ENCODE measurements at regions not wholly inside any gene's neighbourhood (a gene's known extent, or its start where the extent isn't known, plus 50 kb on each side); places are given as distances from the start of the nearest gene placed in this dataset.

GRCh38 chr9:96183751-96184150, 118.2 kb downstream of the HSD17B3 start:
- DNase-seq (ENCODE audit: low spot score): no peak

- no peak for DNase-seq (ENCODE audit: low spot score)
Observed at GRCh38 chr9:96178153-96178552, 123.8 kb downstream of the HSD17B3 start.

GRCh38 chr9:96177719-96178028, 124.3 kb downstream of the HSD17B3 start:
- DNase-seq (ENCODE audit: low spot score): no peak

GRCh38 chr9:96177005-96177718, 124.8 kb downstream of the HSD17B3 start:
- DNase-seq (ENCODE audit: low spot score): no peak

GRCh38 chr9:96175796-96176195, 126.2 kb downstream of the HSD17B3 start:
- DNase-seq (ENCODE audit: low spot score): no peak

- no peak for DNase-seq (ENCODE audit: low spot score)
Observed at GRCh38 chr9:96175001-96175400, 127.0 kb downstream of the HSD17B3 start.

- DNase-seq (ENCODE audit: low spot score): no peak
Observed at GRCh38 chr9:96174371-96174770, 127.6 kb downstream of the HSD17B3 start.

- DNase-seq (ENCODE audit: low spot score): no peak
Observed at GRCh38 chr9:96173640-96174039, 128.3 kb downstream of the HSD17B3 start.

- DNase-seq (ENCODE audit: low spot score): no peak
Observed at GRCh38 chr9:96172797-96173196, 129.2 kb downstream of the HSD17B3 start.

- DNase-seq (ENCODE audit: low spot score): no peak
Observed at GRCh38 chr9:96171728-96172127, 130.2 kb downstream of the HSD17B3 start.

- no peak for DNase-seq (ENCODE audit: low spot score)
Observed at GRCh38 chr9:96169901-96170300, 132.1 kb downstream of the HSD17B3 start.

GRCh38 chr9:96169484-96169883, 132.5 kb downstream of the HSD17B3 start:
- DNase-seq (ENCODE audit: low spot score): peak; percentile 62

- no peak for DNase-seq (ENCODE audit: low spot score)
Observed at GRCh38 chr9:96168882-96169281, 133.1 kb downstream of the HSD17B3 start.

- DNase-seq (ENCODE audit: low spot score): no peak
Observed at GRCh38 chr9:96167011-96167410, 135.0 kb downstream of the HSD17B3 start.

GRCh38 chr9:96164268-96164683, 137.7 kb downstream of the HSD17B3 start:
- DNase-seq (ENCODE audit: low spot score): no peak

- DNase-seq (ENCODE audit: low spot score): no peak
Observed at GRCh38 chr9:96163712-96164111, 138.3 kb downstream of the HSD17B3 start.

- no peak for DNase-seq (ENCODE audit: low spot score)
Observed at GRCh38 chr9:96163161-96163560, 138.8 kb downstream of the HSD17B3 start.

GRCh38 chr9:96161819-96162218, 140.2 kb downstream of the HSD17B3 start:
- DNase-seq (ENCODE audit: low spot score): no peak

GRCh38 chr9:96160866-96161265, 141.1 kb downstream of the HSD17B3 start:
- DNase-seq (ENCODE audit: low spot score): no peak

- DNase-seq (ENCODE audit: low spot score): no peak
Observed at GRCh38 chr9:96160168-96160567, 141.8 kb downstream of the HSD17B3 start.

GRCh38 chr9:96159596-96159995, 142.4 kb downstream of the HSD17B3 start:
- DNase-seq (ENCODE audit: low spot score): no peak

GRCh38 chr9:96158909-96159575, 142.9 kb downstream of the HSD17B3 start:
- DNase-seq (ENCODE audit: low spot score): no peak

GRCh38 chr9:96158147-96158546, 143.8 kb downstream of the HSD17B3 start:
- DNase-seq (ENCODE audit: low spot score): no peak

- DNase-seq (ENCODE audit: low spot score): no peak
Observed at GRCh38 chr9:96157675-96158074, 144.3 kb downstream of the HSD17B3 start.
